ENCODE measurements at regions not wholly inside any gene's neighbourhood (a gene's known extent, or its start where the extent isn't known, plus 50 kb on each side); places are given as distances from the start of the nearest gene placed in this dataset.

DNA sequence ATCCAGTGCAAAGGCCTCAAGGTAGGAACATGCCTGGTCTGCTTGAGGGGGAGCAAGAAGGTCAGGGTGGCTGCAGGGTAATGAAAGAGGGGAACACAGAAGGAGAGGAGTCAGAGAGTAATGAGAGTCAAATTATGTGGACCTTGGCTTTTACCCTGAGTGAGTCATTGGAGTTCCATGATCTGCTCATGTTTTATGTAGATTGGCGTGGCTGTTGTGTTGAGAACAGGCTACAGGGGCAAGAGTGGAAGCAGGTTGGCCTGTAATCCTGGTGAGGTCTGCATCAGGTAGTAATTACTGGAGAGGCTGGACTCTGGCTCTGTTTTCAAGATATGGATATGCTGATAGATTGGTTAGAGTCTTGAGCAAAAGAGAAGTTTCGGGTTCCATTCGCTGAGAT is 177.7 kb upstream of the NR3C1 start:
- DNase-seq = no peak
- Histone ChIP-seq H3K9me3 (ENCODE audit: control insufficient read depth in 2 of 3, insufficient read depth in 1 of 3, low read length in 3 of 3) (no peaks in the 10 kb centered on the region), H3K36me3 (ENCODE audit: control insufficient read depth in 2 of 3, insufficient read depth in 3 of 3, low read length in 3 of 3) (no peaks in the 10 kb centered on the region), H3K4me1 (ENCODE audit: control insufficient read depth in 2 of 3, insufficient read depth in 2 of 3, low read depth in 1 of 3, low read length in 3 of 3) (no peaks in the 10 kb centered on the region), H3K27me3 (ENCODE audit: control insufficient read depth, insufficient read depth, low read length) (no peaks in the 10 kb centered on the region), H3K9ac (ENCODE audit: low read length in 3 of 3) (no peak overlapping the region), H3K4me3 (ENCODE audit: low read length in 3 of 3) (no peak overlapping the region), H3K27ac (ENCODE audit: low read depth in 2 of 2, low read length in 2 of 2) (no peak overlapping the region)
- no peak for TF ChIP-seq CTCF (IDR thresholded peaks at IDR 0.05; ENCODE audit: borderline replicate concordance, extremely low read depth, insufficient read depth)
- intact Hi-C loops (cut with DNase I) = no loop called here
- FAIRE-seq = no peak

DNA sequence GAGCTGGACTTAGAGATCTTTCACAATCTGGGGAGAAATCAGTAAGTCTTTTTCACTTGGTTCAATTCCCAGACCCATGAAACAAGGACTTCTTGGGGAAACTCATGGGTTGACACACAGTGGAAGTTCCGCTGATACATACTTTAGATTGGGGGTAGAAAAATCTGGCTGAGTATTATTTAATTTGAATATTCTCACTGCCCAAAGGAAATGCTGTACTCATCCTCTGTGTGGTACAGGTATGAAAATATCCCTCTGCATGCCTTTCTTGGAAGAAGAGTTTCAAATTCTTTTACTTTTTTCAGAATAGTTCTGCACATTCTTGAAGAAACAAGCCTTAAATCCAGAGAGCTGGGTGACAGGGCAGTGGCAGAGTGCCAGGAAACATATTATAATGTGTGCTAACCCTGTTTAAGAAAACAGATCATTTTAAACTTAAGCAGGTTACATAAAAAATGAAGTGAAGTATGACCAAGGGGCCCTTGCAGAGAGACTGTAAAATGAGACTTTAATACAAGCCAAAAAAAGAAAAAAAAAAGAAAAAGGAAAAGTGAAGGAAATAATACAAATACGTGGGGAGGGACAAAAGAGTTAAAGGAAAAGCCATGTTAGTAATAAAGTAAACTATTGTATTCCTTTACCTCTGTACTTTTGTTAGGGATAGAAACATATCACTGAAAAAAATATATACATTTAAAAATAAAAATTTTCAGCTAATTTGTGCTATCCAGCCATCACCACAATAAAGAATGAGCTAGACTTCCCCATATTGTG is 173.4 kb upstream of the NR3C1 start:
- Histone ChIP-seq H3K36me3 (ENCODE audit: control insufficient read depth in 2 of 3, insufficient read depth in 3 of 3, low read length in 3 of 3) (no peaks in the 10 kb centered on the region), H3K4me1 (ENCODE audit: control insufficient read depth in 2 of 3, insufficient read depth in 2 of 3, low read depth in 1 of 3, low read length in 3 of 3) (no peaks in the 10 kb centered on the region), H3K27me3 (ENCODE audit: control insufficient read depth, insufficient read depth, low read length) (no peaks in the 10 kb centered on the region), H3K27ac (ENCODE audit: low read depth in 2 of 2, low read length in 2 of 2) (no peak overlapping the region), H3K4me3 (ENCODE audit: low read length in 3 of 3) (no peak overlapping the region), H3K9me3 (ENCODE audit: control insufficient read depth in 2 of 3, insufficient read depth in 1 of 3, low read length in 3 of 3) (no peaks in the 10 kb centered on the region), H3K9ac (ENCODE audit: low read length in 3 of 3) (no peak overlapping the region)
- FAIRE-seq = no peak
- DNase-seq = peak in 4 of 5 donors; percentile 58 to 84 (median 72)
- TF ChIP-seq CTCF (IDR thresholded peaks at IDR 0.05; ENCODE audit: borderline replicate concordance, extremely low read depth, insufficient read depth) = no peak
- intact Hi-C loops (cut with DNase I) = no loop called here

DNA sequence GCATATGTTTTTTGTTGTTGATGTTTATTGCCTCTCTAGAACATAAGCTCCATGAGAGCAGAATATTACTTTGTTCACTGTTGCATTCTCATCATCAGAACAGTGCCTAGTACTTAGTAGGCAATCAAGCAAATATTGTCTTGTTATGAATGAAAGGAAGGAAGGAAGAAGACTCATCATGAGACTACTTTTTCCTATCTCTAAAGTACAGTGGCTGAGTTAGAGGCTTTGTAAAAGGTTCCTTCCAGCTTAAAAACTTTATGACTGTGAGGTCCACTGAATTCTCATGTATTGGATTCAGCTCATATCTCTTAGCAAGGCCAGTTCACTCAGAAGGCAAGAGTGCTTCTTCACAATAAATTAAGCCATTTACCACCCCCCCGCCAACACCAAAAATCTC is 171.8 kb upstream of the NR3C1 start:
- no peak for TF ChIP-seq CTCF (IDR thresholded peaks at IDR 0.05; ENCODE audit: borderline replicate concordance, extremely low read depth, insufficient read depth)
- intact Hi-C loops (cut with DNase I) = no loop called here
- H3K4me1 ChIP-seq (ENCODE audit: control insufficient read depth in 2 of 3, insufficient read depth in 2 of 3, low read depth in 1 of 3, low read length in 3 of 3) = peaks cover 0 to 1% (median 0%) of the 10 kb centered on the region in 3 donors
- no peaks in the 10 kb centered on the region for H3K27me3 ChIP-seq (ENCODE audit: control insufficient read depth, insufficient read depth, low read length)
- DNase-seq (no peak), FAIRE-seq (no peak)
- no peak overlapping the region for H3K27ac ChIP-seq (ENCODE audit: low read depth in 2 of 2, low read length in 2 of 2)
- no peaks in the 10 kb centered on the region for H3K9me3 ChIP-seq (ENCODE audit: control insufficient read depth in 2 of 3, insufficient read depth in 1 of 3, low read length in 3 of 3)
- H3K36me3 ChIP-seq (ENCODE audit: control insufficient read depth in 2 of 3, insufficient read depth in 3 of 3, low read length in 3 of 3) = no peaks in the 10 kb centered on the region
- no peak overlapping the region for H3K4me3 ChIP-seq (ENCODE audit: low read length in 3 of 3)
- H3K9ac ChIP-seq (ENCODE audit: low read length in 3 of 3) = no peak overlapping the region

All from kidney (tissue), 13 donors.